ENCODE measurements at regions not wholly inside any gene's neighbourhood (a gene's known extent, or its start where the extent isn't known, plus 50 kb on each side); places are given as distances from the start of the nearest gene placed in this dataset.

- TF ChIP-seq CTCF (IDR thresholded peaks at IDR 0.05; ENCODE audit: low read length) (no peak), EZH2 (optimal IDR thresholded peaks at IDR 0.05; ENCODE audit: low read depth, low read length) (no peak), EZH2phosphoT487 (IDR thresholded peaks at IDR 0.05; ENCODE audit: low read length) (no peak)
Measured at GRCh38 chr10:36194276-36194675, 552.2 kb upstream of the FZD8 start.

All from MM.1S (cell line).